HG03196 (cell line): ENCODE measurements at regions not wholly inside any gene's neighbourhood (a gene's known extent, or its start where the extent isn't known, plus 50 kb on each side); places are given as distances from the start of the nearest gene placed in this dataset.

Source experiments
- ATAC-seq: cut with Tn5 transposase; IDR thresholded peaks from one replicate; pipeline ENCODE4 v1.9.1; 2021; ENCODE audit not compliant: unreplicated experiment

- ATAC-seq, result no peak
Measured at GRCh38 chr15:62459875-62460274, 294.8 kb upstream of the C2CD4B start.

DNA sequence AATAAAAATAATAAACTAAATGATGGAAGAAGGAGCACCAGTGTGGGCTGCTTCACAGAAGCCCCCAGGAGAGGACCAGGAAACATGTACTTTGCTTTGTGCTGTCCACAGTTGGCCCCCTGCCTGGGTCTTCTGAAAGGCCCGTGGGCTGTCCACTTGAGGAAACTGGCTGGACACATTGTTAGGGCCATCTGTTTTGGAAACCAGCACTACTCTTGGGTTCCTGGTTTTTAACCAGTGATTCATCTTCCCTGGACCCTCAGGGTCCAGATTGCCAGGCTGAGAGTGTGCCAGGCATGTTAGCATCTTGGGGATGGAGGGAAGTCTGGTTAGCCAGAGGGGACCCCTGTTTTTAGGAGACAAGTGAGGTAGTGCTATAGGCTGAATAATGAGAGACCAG, 297.2 kb upstream of the C2CD4B start:
- ATAC-seq, result no peak

DNA sequence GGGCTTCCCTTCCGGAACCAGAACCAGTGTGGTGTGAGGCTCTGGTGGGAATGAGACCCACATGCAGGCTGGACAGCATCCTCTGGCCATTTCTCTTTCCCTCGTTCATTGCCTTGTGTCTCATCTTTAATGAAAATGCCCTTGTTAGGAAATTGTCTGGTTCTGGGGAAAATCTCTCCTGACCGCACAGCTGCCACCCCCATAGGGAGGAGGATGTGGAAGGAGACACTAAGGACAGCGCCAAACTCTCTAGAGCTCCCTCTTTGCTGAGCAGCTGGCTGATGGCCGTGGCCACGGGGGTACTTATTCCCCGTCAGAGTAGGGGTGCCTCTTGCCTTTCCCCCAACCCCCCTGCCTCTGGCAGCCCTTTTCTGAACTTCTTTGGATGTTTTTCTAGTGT, 297.6 kb upstream of the C2CD4B start:
- ATAC-seq, result no peak

- no peak for ATAC-seq
Measured at GRCh38 chr15:62464705-62465104, 299.6 kb upstream of the C2CD4B start.

DNA sequence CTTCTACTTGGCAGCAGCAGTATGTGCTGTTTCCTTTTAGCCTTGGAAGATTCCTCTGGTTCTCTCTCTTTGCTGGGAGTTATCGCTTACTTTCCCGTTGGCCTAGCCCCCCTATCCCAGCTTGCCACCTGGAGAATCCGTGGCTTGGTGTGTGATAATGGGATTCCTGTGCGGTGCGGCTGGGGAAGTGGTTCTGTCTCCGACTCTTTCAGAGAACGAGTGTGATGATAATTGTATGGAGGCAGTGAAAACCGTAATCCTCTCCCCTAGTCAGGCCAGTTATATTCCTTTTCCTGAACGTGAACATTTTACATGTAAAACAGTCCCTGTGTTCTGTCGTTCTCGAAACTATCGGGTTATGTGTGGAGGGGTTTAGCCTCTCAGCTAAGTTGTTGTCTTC, 300.1 kb upstream of the C2CD4B start:
- ATAC-seq, result no peak

DNA sequence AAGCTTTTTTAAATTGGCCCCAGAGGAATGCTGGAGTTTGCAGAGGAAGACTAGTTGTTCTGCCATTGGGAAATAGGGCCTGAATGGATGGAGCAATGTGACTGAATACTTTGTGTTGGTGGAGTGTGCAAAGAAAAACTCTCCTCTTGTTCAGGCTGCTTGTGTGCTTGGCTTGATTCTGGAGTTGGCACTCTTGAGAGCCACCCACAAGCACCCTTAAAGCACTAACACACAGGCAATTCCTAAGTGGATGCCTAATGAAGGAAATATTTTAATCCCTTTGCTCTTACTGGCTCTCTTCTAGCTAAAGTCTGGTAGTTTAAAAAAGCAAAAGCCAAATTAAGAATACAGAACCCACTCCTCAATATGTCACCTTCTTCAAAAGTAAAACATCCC, 304.4 kb upstream of the C2CD4B start:
- no peak for ATAC-seq

DNA sequence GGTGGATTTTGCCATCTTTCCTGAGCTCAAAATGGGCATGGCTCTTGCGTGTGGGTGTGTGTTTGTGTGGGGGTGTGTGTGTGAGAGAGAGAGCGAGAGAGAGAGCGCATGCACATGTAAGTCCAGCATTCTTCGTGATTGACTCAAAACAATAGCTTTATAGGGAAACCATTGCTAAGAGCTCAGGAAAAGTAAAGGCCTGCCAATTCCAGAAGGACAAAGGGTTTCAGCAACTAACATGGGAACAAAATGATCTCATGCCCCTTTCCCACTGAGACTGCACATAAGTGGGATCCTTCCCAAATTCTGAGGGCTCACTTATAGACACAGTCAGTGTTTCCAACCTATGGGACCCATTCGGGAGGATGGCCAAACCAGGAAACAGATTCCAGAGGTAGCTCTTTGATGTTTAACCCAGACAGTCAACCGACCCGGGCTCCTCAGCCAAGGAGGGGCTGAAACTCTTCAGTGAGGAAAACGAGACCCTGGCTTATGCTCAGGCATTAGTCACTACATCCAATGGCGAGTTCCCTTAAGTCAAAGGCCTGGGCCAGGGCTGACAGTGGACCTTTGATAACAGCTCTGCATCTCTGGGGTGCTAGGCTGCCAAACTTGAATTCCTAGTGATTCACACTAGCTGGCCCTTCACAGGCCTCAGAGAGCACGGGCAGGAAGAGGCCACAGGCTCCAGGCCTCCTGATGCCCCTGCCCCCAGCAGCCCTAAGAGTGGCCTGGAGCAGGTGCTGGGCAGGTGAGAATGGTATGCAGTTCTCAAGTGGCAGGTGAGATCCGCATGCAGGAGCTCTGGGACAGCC, 305.0 kb upstream of the C2CD4B start:
- no peak for ATAC-seq

- ATAC-seq, result no peak
Measured at GRCh38 chr15:62472616-62473299, 307.7 kb upstream of the C2CD4B start.

GRCh38 chr15:62474021-62474770, 309.1 kb upstream of the C2CD4B start:
- ATAC-seq, result no peak

GRCh38 chr15:62474771-62475124, 309.7 kb upstream of the C2CD4B start:
- ATAC-seq, result no peak

GRCh38 chr15:62475591-62475990, 310.5 kb upstream of the C2CD4B start:
- ATAC-seq, result no peak

- ATAC-seq, result no peak
Measured at GRCh38 chr15:62476163-62476562, 311.1 kb upstream of the C2CD4B start.

DNA sequence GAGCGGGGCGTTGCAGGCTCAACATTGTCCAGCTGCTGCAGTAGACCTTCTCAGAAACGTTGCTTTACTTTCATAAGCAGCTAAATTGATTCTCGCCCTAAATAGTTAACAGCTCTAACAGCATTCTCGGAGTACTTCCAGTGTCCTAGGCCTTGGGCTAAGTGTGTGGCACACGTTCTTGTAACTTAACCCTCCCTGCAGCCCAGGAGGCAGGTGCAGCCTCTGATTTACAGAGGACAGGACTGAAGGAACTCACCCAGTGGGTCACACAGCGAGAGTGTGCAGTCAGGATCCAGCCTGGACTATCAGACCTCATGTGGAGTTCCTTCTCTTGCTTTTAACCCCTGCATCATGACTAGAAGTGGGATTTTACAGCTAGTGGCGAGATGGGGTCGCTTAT, 312.8 kb upstream of the C2CD4B start:
- ATAC-seq, result no peak

GRCh38 chr15:62482785-62483429, 317.8 kb upstream of the C2CD4B start:
- ATAC-seq, result peak; percentile 74

DNA sequence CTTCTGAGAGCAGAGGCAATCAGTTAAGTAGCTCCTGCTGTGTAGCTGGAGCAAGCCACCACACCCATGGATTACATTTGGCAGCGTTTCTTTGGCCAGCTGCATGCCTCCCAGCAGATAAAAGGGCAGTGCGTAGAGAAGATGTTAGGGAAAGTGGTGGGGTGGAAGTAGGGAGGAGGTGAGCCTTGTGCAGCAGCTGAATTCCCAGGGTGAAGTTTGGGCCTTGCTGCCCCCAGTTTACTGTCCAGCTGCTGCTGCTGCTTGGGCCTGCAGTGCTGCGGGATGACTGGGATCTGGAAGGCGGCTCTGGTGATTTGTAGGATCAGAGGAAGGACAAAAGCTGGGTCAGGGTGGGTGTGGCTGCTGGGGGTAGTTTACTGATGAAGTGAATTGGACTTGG, 318.7 kb upstream of the C2CD4B start:
- ATAC-seq, result no peak

DNA sequence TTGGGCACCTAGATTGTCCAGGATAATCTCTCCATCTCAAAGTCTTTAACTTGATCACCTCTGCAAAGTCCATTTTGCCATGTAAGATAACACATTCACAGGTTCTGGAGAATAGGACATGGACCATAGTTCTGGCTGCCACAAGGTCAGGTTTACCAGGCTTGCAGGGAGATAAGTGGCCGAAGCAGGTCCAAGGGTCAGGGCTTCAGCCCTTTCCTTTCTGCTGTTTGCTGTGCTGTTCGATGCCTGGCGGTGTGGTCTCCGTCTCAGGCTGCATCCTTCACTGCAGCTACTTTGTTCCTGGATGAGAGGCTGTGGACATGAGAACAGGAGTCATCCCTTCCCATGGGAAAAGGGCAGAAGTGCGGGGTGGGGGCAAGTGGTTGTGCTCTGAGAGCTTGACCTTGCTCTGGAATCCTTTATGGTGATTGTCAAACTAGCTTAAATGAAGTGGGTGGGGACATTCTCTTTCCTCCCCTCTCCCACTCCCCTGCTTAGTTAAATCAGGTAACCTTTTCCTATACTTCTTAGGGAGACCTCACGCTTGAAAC, 320.2 kb upstream of the C2CD4B start:
- ATAC-seq, result no peak

DNA sequence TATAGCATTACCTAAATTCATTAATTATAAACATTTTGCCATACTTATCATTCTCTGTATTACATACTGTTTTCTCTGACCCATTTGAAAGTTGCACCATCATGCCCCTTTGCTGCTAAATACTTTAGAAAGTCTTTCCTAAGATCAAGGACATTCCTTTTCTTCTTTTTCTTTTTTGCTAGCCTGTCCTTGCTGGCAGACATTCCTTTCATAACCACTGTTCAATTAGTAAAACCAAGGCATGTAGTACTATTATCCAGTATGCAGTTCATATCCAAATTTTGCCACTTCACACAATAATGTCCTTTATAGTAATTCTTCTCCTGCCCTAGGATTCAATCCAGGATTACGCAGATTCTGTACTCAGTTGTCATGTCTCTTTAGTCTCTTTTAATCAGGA, 321.0 kb upstream of the C2CD4B start:
- no peak for ATAC-seq

GRCh38 chr15:62488387-62488786, 323.3 kb upstream of the C2CD4B start:
- ATAC-seq, result no peak

DNA sequence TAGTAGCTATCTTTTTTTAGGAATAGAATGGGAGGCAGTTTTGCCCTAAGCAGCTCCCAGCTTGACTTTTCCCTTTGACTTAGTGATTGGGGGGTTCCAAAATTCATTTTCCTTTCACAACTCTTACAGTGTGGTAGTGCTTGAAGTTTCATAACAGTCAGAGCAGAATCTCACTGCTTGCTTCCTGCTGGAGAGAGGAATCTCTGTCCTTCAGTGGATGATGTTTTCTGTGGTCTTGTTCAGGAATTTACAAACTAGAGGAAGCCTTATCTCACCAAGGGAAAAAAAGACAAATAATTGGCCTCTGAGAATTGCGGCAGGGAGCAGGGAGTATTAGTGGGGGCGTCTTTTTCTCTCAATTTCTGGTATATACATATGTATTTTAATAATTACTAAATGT, 326.6 kb upstream of the C2CD4B start:
- no peak for ATAC-seq

- no peak for ATAC-seq
Measured at GRCh38 chr15:62492900-62493299, 327.8 kb upstream of the C2CD4B start.

- no peak for ATAC-seq
Measured at GRCh38 chr15:62494197-62494596, 329.1 kb upstream of the C2CD4B start.
